GM23248 (cell line): ENCODE measurements at regions not wholly inside any gene's neighbourhood (a gene's known extent, or its start where the extent isn't known, plus 50 kb on each side); places are given as distances from the start of the nearest gene placed in this dataset.

ENCODE experiments used
- DNase-seq: peaks from one replicate; pipeline ENCODE4 v3.0.0-alpha.2; 2015
- H2AFZ ChIP-seq: fragments of 200-600 bp; sonication (generic); 2 replicates; pipeline ENCODE4 v1.6.1; 2016; ENCODE audit warnings: antibody characterized with exemption
- H3F3A ChIP-seq: fragments of 200-600 bp; sonication (generic); 2 replicates; pipeline ENCODE4 v1.6.1; 2016; ENCODE audit warnings: mild to moderate bottlenecking, antibody characterized with exemption, mixed run types; ENCODE audit not compliant: insufficient read depth
- H3K27ac ChIP-seq: fragments of 200-600 bp; sonication (generic); 2 replicates; pipeline ENCODE4 v1.5.1; 2016; ENCODE audit warnings: mild to moderate bottlenecking
- H3K27me3 ChIP-seq: fragments of 200-600 bp; sonication (generic); replicated peaks from 2 replicates; pipeline ENCODE4 v1.6.1; 2016; ENCODE audit warnings: mild to moderate bottlenecking; ENCODE audit not compliant: insufficient read depth
- H3K36me3 ChIP-seq: fragments of 200-600 bp; sonication (generic); 2 replicates; pipeline ENCODE4 v1.6.1; 2016; ENCODE audit warnings: low read depth, mild to moderate bottlenecking
- H3K4me1 ChIP-seq: fragments of 200-600 bp; sonication (generic); 2 replicates; pipeline ENCODE4 v1.6.1; 2016; ENCODE audit warnings: mild to moderate bottlenecking; ENCODE audit not compliant: insufficient read depth
- H3K4me2 ChIP-seq: fragments of 200-600 bp; sonication (generic); one replicate; pipeline ENCODE4 v1.6.1; 2016; ENCODE audit warnings: mild to moderate bottlenecking; ENCODE audit not compliant: unreplicated experiment
- H3K4me3 ChIP-seq: fragments of 200-600 bp; sonication (generic); 2 replicates; pipeline ENCODE4 v1.5.1; 2016; ENCODE audit warnings: mild to moderate bottlenecking
- H3K79me2 ChIP-seq: fragments of 200-600 bp; sonication (generic); 2 replicates; pipeline ENCODE4 v1.6.1; 2016; ENCODE audit warnings: mild to moderate bottlenecking; ENCODE audit not compliant: insufficient read depth
- H3K9ac ChIP-seq: fragments of 200-600 bp; sonication (generic); 2 replicates; pipeline ENCODE4 v1.6.1; 2016; ENCODE audit warnings: mild to moderate bottlenecking
- H3K9me2 ChIP-seq: fragments of 200-600 bp; sonication (generic); 2 replicates; pipeline ENCODE4 v1.6.1; 2016; ENCODE audit warnings: mixed run types, mild to moderate bottlenecking, moderate library complexity; ENCODE audit not compliant: insufficient read depth
- H3K9me3 ChIP-seq: fragments of 200-600 bp; sonication (generic); one replicate; pipeline ENCODE4 v1.6.1; 2017; ENCODE audit warnings: low read depth
- H4K20me1 ChIP-seq: fragments of 200-600 bp; sonication (generic); 2 replicates; pipeline ENCODE4 v1.6.0; 2016; ENCODE audit not compliant: insufficient read depth
- EZH2 ChIP-seq: fragments of 200-600 bp; sonication (generic); IDR thresholded peaks from 2 replicates; pipeline ENCODE4 v1.6.1; 2018; ENCODE audit warnings: antibody characterized with exemption, mild to moderate bottlenecking; ENCODE audit not compliant: insufficient read depth, poor library complexity, severe bottlenecking
- EZH2phosphoT487 ChIP-seq: fragments of 200-600 bp; sonication (generic); IDR thresholded peaks from 2 replicates; pipeline ENCODE4 v1.6.1; 2018; ENCODE audit warnings: antibody characterized with exemption, moderate library complexity, mild to moderate bottlenecking, low read depth; ENCODE audit not compliant: insufficient read depth
- WGBS, 2 experiments: methylation state at CpG; one replicate each; pipeline ENCODE4 v1.1.6; 2015 to 2017; ENCODE audit warnings: low lambda C conversion rate in 2 of 2, low coverage in 1 of 2; ENCODE audit errors: missing lambda C conversion rate in 2 of 2; 5-methylcytosine and 5-hydroxymethylcytosine counted together
- in situ Hi-C: fragments of 300-500 bp; cut with MboI; formaldehyde crosslinking; loops from 2 replicates; pipeline ENCODE4 v1.15.0; 2020

- DNase-seq: no peak
- no peak overlapping the region for H3K4me2 ChIP-seq
- H3K9ac ChIP-seq: no peak overlapping the region
- in situ Hi-C loops: no loop called here
- no peak overlapping the region for H3K4me3 ChIP-seq
- H3K9me3 ChIP-seq: no peaks in the 10 kb centered on the region
- no peaks in the 10 kb centered on the region for H3K9me2 ChIP-seq
- no peak for TF ChIP-seq EZH2phosphoT487
- TF ChIP-seq EZH2: no peak
- H3K27me3 ChIP-seq: no peaks in the 10 kb centered on the region
- H3K36me3 ChIP-seq: no peaks in the 10 kb centered on the region
- H4K20me1 ChIP-seq: no peaks in the 10 kb centered on the region
- no peaks in the 10 kb centered on the region for H3F3A ChIP-seq
- no peaks in the 10 kb centered on the region for H3K4me1 ChIP-seq
- no peak overlapping the region for H2AFZ ChIP-seq
- H3K27ac ChIP-seq: no peak overlapping the region
- no peaks in the 10 kb centered on the region for H3K79me2 ChIP-seq
These were observed 803.3 kb upstream of the CELF4 start for GRCh38 chr18:38368886-38369285.

- 62 to 79% methylated on average over 2 of the region's 2 CpGs for WGBS, 2 experiments
- H3K9me3 ChIP-seq: no peaks in the 10 kb centered on the region
- no peaks in the 10 kb centered on the region for H4K20me1 ChIP-seq
- no peak overlapping the region for H2AFZ ChIP-seq
- no peaks in the 10 kb centered on the region for H3F3A ChIP-seq
- H3K27me3 ChIP-seq: no peaks in the 10 kb centered on the region
- H3K9me2 ChIP-seq: no peaks in the 10 kb centered on the region
- no peaks in the 10 kb centered on the region for H3K4me1 ChIP-seq
- no peaks in the 10 kb centered on the region for H3K36me3 ChIP-seq
- TF ChIP-seq EZH2 (no peak), EZH2phosphoT487 (no peak)
- no peaks in the 10 kb centered on the region for H3K79me2 ChIP-seq
- in situ Hi-C loops: no loop called here
- DNase-seq: no peak
- no peak overlapping the region for H3K9ac ChIP-seq
- H3K27ac ChIP-seq: no peak overlapping the region
- H3K4me3 ChIP-seq: no peak overlapping the region
- H3K4me2 ChIP-seq: no peak overlapping the region
These were observed 802.6 kb upstream of the CELF4 start for GRCh38 chr18:38368246-38368645.

- Histone ChIP-seq H4K20me1 (no peaks in the 10 kb centered on the region), H3K9me2 (no peaks in the 10 kb centered on the region), H3K27ac (no peak overlapping the region), H3K27me3 (no peaks in the 10 kb centered on the region), H3K4me1 (no peaks in the 10 kb centered on the region), H3K79me2 (no peaks in the 10 kb centered on the region), H3K36me3 (no peaks in the 10 kb centered on the region), H2AFZ (no peak overlapping the region), H3K4me3 (no peak overlapping the region), H3K9ac (no peak overlapping the region), H3F3A (no peaks in the 10 kb centered on the region), H3K4me2 (no peak overlapping the region), H3K9me3 (no peaks in the 10 kb centered on the region)
- in situ Hi-C loops: no loop called here
- DNase-seq: no peak
- 15 to 26% methylated on average over 1 of the region's 1 CpG for WGBS, 2 experiments
- TF ChIP-seq EZH2phosphoT487 (no peak), EZH2 (no peak)
These were observed 801.9 kb upstream of the CELF4 start for GRCh38 chr18:38367473-38367872.

- Histone ChIP-seq H3K4me3 (no peak overlapping the region), H4K20me1 (no peaks in the 10 kb centered on the region), H3K27me3 (no peaks in the 10 kb centered on the region), H3K9me3 (no peaks in the 10 kb centered on the region), H2AFZ (no peak overlapping the region), H3K9ac (no peak overlapping the region), H3K79me2 (no peaks in the 10 kb centered on the region), H3K4me2 (no peak overlapping the region), H3K9me2 (no peaks in the 10 kb centered on the region), H3F3A (no peaks in the 10 kb centered on the region), H3K27ac (no peak overlapping the region), H3K36me3 (no peaks in the 10 kb centered on the region), H3K4me1 (no peaks in the 10 kb centered on the region)
- DNase-seq: no peak
- WGBS, 2 experiments: 13% methylated on average over 2 of the region's 2 CpGs
- in situ Hi-C loops: no loop called here
- TF ChIP-seq EZH2 (no peak), EZH2phosphoT487 (no peak)
These were observed 796.7 kb upstream of the CELF4 start for GRCh38 chr18:38362286-38362792.
